ENCODE measurements at regions not wholly inside any gene's neighbourhood (a gene's known extent, or its start where the extent isn't known, plus 50 kb on each side); places are given as distances from the start of the nearest gene placed in this dataset.

DNA sequence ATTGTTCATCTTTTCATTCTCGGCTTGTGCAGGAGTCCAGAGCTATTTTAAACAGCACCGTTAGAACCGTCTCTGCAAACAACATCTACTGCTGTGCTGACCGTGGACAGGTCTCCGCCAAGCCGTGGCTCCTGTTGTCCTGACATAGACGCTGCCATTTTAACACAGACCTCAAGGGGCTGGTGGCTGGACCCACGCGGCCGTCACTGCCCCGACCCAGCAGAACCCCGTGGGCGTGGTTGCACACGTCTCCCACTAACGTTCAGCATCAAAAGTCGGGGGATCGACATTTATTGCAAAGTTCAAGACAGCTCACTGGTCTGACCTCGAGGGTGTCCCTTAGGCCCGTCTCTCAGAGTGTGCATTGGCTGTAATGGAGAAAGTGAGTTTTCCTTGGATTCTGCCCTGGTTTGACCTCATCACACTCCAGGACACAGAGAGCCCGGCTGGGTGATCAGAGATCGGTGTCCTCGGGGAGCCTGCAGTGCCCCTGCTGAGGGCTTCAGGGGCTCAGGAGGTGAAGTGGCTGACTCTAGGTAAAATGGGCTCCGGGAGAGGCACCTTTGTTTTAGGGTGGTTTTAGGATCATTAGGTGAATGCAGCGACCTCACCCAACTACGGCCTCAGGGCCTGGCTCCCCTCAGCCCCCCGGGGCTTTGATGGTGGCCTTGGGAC is 363.2 kb downstream of the THBS2 start:
- DNase-seq (ENCODE audit: low read depth in 2 of 3, low spot score in 2 of 3) = no peak

DNA sequence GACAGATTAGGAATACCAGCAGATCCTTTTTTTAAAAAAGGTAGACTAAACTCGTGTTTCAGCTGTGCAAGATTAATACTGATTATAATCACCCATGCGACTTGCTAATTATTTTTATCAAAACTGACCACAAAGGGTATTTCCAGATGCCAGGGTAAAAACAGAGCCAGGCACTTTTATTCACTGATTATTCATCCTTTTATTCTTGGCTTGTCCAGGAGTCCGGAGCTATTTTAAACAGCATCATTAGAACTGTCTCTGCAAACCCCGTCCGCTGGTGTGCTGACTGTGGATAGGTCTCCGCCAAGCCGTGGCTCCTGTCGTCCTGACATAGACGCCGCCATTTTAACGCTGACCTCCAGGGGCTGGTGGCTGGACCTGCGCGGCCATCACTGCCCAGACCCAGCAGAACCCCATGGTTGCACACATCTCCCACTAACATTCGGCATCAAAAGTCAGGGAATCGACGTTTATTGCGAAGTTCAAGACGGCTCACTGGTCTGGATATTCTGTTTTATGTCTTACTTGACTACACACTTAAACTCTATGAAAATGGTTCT is 364.8 kb downstream of the THBS2 start:
- no peak for DNase-seq (ENCODE audit: low read depth in 2 of 3, low spot score in 2 of 3)

DNA sequence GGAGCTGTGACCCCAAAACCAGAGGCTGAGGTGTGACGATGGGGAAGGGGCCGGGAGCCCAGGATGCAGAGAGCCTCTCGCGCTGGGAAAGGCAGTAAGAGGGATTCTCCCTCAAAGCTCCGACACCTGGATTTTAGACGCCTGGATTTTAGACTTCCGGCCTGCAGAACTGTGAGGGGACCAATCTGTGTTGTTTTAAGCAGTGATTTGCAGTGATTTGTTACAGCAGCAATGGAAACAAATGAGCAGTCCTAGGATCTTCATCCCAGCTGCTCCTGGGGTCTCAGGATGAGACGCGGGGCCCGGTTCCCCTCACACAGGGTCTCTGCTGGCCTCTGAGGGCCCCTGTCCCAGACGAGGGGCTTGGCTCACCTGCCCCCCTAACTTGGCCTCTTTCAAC is 365.5 kb downstream of the THBS2 start:
- no peak for DNase-seq (ENCODE audit: low read depth in 2 of 3, low spot score in 2 of 3)

DNA sequence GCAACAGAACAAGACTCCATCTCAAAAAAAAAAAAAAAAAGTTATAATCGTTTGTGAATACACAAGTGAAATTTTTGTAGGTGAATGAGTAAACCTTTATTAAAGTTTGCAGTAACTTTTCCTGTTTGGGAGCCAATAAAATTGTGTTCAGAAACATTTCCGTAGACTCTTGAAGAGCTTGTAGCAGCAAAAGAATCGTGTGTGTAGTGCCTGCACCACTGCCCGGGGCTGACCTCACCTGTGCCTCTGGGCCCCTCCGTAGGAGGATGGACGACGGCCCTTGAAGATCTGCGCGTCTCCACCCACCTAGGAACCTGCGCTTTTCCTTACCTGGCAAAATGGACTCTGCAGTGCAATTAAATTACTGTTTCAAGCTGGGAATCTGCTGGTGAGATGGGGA is 366.0 kb downstream of the THBS2 start:
- no peak for DNase-seq (ENCODE audit: low read depth in 2 of 3, low spot score in 2 of 3)

DNA sequence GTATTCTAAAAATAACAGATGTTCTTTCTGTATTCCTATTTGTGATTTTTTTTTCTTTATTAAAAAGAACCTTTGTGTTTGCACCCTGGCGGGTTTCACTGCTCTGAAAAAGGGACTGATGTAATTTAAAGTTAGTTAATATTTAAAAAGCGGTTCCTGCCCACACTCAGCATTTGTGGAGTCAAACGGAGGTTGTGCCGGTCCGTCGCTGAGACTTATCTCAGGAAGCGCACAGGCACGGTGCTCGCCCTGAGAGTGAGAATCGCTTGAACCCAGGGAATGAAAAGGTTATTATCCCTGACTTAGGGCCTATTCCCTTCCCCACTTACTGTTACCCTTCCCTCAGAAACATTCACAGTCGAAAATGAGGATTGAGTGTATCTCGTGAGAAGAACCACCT is 366.7 kb downstream of the THBS2 start:
- DNase-seq (ENCODE audit: low read depth in 2 of 3, low spot score in 2 of 3) = no peak

DNA sequence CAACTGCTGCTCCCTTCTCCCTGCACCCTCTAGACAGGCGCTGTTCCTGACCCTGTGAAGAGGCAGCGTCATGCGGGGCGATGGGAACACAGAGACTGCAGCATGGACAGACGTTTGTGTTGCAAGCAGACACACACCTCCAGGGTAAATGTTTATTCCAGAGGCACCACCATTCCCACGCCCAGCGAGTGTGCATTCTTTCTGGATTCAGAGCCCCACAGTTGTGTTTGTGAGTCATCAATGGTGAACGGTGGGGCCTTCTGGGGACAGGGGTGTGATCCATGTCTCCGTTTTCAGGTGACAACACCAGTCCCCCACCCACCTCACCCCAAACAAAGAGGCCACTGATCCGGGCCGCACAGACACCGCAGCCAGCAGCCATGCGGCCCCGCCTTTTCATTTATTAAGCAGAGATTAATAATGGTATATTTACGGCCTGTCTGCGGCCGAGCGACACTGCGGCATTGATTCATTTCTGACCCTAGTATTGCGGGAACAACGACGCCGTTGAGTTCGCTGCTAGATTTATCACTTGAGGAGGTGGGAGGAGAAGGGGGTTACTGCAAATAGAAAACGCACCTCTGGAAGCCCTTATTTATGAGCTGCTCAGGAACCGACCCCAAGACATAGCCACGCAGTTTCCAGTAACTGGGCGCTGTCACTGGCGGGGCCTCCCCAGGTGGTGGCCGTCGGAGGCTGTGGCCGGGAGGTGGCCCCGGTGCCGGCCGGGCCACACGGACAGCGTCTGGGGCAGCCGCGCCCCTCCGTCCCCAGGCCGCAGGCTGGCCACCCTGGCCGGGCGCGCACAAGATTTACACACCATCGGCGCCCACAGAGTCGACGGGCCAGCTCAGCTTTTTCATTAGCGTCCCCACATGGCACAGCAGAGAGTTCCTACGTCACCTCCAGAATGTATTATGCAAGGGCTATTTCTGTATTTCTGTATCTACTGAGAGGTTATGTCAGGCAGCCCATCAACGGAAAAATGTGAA is 367.6 kb downstream of the THBS2 start:
- DNase-seq (ENCODE audit: low read depth in 2 of 3, low spot score in 2 of 3) = no peak

DNA sequence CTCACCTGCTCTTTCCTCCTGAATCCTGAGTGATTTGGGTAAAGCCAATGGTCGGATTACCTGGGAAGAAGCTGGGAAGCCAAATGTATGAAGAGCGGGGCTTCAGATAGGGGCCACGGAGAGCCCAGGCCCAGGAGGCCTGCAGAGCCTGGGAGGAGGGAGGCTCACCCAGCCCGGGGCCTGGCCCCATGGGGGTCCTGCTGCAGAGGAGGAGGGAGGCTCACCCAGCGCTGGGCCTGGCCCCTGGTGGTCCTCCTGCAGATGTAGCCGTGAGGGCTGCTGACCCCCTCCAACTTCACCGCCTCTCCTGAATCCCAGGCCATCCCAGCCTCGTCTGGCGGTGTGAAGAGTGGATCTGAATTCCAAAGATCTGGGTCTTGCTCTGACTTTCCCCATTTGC is 368.4 kb downstream of the THBS2 start:
- no peak for DNase-seq (ENCODE audit: low read depth in 2 of 3, low spot score in 2 of 3)

DNA sequence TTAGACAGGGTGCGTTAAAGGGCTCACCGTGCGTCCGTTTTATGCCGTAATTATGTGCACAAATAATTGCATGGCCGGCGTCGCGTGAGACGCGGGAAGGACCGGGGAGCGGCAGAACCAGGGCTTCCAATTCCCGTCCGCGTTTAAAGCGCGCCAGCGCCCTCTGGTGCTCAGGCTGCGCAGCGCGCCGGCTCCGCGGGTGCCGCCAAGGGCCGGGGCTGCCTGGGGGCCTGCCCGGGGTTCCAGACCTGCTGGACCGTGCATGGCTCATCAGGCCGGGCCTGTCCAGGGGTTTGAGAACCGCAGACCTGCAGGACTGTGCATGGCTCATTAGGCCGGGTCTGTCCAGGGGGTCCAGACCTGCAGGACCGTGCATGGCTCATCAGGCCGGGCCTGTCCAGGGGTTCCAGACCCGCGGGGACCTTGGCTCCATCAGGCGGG is 369.0 kb downstream of the THBS2 start:
- peak; percentile 50 to 66 (median 61) for DNase-seq (ENCODE audit: low read depth in 2 of 3, low spot score in 2 of 3)

DNA sequence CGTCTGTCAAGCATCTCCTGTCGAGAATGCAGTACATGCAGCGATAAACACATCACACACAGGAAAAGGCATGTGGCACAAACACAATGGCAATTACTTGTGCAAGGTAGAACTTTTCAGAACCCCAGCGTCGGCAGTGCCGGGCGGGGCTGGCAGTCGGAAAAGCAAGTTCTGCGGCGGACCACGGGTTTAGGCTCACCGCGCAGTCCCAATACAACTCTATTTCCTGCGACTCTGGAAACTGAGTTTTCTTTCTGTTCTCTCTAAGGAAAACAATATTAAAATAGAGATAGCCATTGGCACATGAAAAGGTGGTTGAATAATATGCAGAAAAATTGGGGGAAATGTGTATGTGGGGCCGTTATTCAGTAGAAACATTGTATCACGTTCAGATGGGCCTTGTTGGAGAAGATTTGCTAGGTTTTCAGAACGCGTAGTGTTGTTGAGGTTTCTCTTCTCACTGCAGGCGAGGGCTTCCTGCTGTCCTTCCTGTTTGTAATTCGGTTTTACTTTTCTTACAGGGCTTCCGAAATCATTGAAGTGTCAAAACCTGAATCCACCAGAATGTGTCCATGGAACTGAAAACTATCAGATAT is 369.5 kb downstream of the THBS2 start:
- no peak for DNase-seq (ENCODE audit: low read depth in 2 of 3, low spot score in 2 of 3)

DNA sequence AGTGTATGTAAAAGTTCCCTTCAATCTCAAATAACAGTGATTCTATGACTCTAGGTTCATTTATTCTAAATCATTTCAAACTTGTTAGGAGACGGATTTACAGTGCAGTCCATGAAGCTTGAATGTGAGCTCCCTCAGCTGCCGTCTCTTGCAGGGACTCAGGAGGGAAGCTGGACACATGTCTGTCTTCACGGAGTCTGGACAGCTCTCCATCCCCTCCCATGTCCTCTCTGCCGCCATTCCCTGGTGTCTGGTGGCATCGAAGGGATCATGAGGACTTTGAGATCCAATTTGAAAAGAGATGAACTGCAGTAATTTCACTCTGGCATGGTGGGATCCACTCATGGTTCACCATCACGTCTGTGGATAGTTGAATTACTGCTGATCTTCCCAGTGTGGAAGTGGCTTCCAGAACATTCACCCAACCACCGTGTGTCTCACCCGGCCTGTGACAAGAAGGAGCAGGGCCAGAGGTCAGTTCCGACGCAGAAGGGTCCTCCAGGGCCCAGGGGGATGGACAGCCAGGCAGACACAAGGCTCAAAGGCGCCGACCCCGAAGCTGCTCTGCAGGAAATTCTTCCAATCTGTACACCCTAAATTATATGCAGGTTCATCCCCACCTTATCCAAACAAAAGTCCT is 370.1 kb downstream of the THBS2 start:
- no peak for DNase-seq (ENCODE audit: low read depth in 2 of 3, low spot score in 2 of 3)

DNA sequence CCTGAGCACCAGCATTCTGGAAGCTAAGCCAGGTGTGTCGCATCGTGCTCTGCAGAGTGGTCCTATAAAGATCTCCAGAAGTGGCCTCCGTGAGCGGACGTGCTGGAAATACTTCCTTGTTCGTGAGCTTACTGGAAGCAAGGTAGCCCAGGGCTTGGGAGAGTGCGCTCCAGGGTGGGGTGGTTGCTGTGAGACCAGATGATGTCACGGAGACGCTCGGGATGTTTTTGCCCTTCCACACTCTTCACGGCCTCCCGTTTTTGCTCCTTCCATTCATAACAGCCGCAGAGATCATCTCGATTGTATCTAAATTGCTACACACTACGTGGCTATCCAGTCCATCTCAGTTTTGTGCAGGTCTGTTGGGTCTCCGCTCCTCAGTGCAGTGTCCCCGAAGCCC is 373.4 kb downstream of the THBS2 start:
- DNase-seq (ENCODE audit: low read depth in 2 of 3, low spot score in 2 of 3) = no peak

DNA sequence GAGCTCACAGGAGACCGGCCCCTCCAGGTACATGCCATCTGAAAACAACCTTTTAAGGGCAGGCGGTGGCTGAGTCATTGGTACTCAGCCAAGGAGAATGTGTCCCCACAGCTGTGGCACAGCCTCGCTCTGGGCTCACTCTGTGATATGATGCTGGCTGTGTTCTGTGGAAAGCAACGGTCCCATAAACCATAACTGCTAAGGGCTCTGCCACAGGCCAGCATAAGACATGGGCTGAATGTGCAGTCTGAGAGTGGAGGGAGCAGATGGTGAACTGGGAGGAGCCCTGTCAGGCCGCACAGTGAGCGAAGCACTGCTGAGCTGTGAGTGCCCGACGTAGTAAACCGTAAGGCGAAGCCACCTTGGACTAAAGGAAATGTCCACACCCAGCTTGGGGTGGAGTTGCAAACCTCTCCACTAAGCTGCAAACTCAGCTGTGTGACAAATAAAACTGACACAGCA is 375.8 kb downstream of the THBS2 start:
- DNase-seq (ENCODE audit: low read depth in 2 of 3, low spot score in 2 of 3) = no peak

DNA sequence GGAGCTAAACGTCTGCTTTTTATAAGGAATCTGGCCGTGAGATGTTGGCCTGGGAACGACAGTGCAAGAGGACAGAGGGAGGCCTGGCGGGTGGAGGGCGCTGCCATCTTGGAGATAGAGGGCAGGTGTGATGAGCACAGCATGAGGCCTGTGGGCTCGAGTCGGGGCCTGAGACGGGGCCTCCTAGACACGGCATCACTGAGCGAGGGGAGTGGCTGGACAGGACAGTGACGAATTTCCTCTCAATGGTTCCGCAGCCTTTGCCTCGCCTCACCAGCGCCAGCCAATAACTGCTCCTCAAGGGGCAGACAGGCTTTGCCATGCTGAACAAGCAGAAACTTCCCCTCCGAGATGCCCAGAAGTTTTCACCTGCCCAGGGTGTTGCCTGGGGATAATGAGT is 376.7 kb downstream of the THBS2 start:
- no peak for DNase-seq (ENCODE audit: low read depth in 2 of 3, low spot score in 2 of 3)

DNA sequence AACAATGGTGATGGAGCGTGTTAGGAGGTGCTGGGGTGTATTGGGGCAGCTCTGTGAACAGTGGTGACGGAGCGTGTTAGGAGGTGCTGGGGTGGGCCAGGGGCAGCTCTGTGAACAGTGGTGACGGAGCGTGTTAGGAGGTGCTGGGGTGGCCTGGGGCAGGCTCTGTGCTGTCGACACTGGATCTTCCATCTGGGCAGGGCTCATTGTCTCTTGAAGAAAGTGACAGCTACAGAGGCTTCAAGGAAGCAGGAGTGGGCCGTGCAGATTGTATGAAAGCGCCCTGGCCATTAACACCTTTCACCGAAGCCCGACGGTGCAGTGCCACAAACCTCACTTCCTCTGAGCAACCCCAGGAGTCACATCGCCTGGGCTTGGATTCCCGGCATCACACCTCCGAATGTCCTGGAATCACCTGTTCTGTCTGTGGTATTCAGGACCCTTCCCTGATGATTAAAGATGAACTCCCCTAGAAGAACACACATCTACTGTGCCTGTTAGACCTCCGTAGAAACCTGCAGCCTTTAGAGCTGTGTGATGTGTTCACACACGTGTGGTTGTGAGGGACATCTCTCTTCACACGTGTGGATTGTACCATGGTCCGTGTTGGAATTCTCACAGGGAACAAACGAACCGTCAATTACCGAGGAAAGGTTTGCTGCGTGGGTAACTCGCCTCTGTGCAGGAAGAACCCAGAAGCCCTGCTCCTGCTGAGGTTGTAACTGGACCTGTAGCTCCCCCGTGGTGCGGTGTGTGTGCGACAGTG is 377.7 kb downstream of the THBS2 start:
- DNase-seq (ENCODE audit: low read depth in 2 of 3, low spot score in 2 of 3) = no peak

DNA sequence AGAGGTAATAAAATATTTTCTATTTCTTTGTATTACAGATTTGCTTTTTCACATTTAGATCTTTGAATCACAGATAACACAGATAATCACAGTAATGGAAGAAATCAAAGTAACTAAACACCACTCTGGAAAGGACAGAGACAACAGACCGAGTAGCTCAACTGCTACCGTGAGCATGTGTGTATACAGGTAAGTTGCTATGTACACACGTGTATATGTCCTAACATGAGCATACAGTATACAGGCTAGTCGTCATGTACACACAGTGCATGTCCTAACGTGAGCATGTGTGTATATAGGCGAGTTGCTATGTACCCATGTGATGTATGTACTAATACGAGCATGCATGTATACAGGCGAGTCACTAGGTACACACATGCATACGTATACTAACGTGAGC is 379.0 kb downstream of the THBS2 start:
- no peak for DNase-seq (ENCODE audit: low read depth in 2 of 3, low spot score in 2 of 3)

DNA sequence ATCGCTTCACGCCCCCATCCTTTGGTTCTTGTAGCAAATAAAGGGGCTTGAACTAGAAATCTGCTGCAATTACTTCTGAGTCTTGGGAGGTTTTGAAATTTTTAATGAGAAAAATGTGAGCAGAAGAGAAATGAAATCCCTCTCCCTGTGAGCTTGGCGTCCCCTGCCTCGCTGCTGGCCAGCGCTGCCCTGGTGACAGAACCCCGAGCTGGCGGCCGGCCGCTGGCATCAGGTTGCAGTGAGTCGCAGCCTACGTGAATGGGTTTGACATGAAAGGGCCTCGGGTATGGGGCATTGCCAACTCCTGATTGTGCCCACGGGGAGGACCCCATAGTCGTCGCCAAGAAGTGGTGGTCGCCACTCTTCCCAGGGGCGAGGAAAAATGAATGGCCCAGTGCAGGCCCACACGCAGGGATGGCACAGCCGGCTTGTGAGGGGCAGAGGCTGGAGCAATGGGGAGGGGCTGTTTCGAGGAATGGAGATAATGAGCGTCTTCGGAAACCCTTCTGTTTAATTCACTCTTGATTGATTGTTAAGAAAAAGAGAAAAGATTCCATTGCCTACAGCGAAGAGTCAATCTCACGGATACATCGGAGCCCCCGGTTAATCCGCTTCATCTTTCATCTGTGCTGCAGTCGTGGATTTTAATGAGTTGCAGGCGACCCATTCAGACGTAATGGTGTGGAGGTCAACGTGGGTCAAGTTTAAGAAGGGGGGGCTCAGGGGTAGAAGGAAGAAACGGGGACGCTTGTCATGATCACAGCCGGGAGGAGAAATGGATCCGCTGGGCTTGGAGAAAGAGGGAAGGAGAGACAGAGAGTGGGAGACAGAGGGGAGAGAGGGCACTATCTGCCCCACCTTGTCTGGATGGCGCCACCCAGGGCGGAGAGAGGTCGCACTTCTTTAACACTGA is 380.1 kb downstream of the THBS2 start:
- DNase-seq (ENCODE audit: low read depth in 2 of 3, low spot score in 2 of 3) = no peak

DNA sequence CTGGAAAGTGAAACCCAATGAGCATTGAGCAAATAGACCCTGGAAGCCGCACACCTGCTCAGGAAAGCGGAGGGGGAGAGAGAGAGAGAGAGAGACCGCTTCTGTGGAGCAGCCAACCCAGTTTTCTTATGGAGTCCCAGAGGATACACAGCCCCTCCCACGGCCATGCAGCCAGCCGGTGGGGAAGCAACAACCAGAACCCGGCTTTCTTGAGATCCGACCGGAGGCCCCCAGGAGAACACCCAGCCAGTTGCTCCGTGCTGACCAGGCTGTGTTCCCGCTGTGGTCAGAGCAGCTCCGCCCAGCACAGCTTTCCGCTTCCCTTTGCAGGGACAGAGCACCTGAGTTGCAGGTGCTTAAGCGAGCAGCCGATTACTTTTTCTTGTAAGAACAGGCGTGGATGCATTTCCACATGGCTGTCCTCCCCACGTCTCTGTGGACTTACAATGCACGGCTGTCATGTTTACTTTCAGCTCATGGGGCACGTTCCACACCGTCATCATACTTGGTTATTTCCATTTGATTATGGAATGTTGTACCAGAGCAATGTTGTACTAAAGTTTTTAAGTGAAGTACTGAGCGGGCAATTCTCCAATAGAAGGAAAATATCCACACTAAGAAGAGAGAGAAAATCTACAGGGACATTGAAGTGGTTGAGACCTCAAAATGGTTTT is 381.9 kb downstream of the THBS2 start:
- DNase-seq (ENCODE audit: low read depth in 2 of 3, low spot score in 2 of 3) = no peak

DNA sequence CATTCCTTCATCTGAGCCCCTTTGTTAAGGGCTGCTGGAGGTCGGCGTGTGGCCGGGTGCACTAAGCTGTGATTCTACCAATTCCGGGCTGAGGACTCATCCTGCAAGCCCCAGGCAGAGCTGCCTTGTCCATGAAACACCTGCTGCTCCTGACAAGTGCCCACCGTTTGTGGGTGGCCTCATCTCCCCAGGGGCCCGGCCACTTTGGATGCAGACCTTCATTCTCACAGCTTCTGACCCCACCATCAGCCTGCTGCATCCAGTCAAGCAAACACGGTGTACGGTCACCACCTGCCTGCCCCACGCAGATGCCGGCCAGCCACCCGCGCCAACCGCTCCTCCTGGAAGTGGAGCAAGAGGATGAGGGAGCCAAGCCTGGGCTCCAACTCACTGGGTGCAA is 382.7 kb downstream of the THBS2 start:
- no peak for DNase-seq (ENCODE audit: low read depth in 2 of 3, low spot score in 2 of 3)

All from hematopoietic multipotent progenitor cell (in vitro differentiated cells).